Gastroesophageal sphincter (tissue), 3 donors: ENCODE measurements at regions not wholly inside any gene's neighbourhood (a gene's known extent, or its start where the extent isn't known, plus 50 kb on each side); places are given as distances from the start of the nearest gene placed in this dataset.

Experiments
- CTCF ChIP-seq, 4 experiments: fragments of 200-600 bp in 2 of 4; fragments of 450-650 bp in 2 of 4; sonication (generic) in 1 of 4; IDR thresholded peaks; one replicate each; pipeline ENCODE4 v1.5.1; 2017 to 2019; ENCODE audit warnings: antibody characterized with exemption in 4 of 4, mild to moderate bottlenecking in 2 of 4, moderate library complexity in 2 of 4
- EP300 ChIP-seq: sonication (generic); formaldehyde crosslinking; IDR thresholded peaks from one replicate; pipeline ENCODE4 v1.6.1; 2017; ENCODE audit warnings: antibody characterized with exemption, mild to moderate bottlenecking
- POLR2A ChIP-seq, 2 donors: fragments of 450-650 bp; IDR thresholded peaks; one replicate each; pipeline ENCODE4 v1.6.1; 2017; ENCODE audit warnings: antibody characterized with exemption in 2 of 2, mild to moderate bottlenecking in 2 of 2, moderate library complexity in 1 of 2
- POLR2AphosphoS5 ChIP-seq: sonication (generic); formaldehyde crosslinking; IDR thresholded peaks from one replicate; pipeline ENCODE4 v1.6.1; 2017; ENCODE audit warnings: antibody characterized with exemption

- TF ChIP-seq POLR2A (IDR thresholded peaks at IDR 0.05) (no peak), CTCF (IDR thresholded peaks at IDR 0.05) (no peak), EP300 (no peak), POLR2AphosphoS5 (no peak)
These were observed 130.2 kb upstream of the CTTNBP2 start for GRCh38 chr7:118003476-118003875.
